Transverse colon (tissue), 4 donors: ENCODE measurements at regions not wholly inside any gene's neighbourhood (a gene's known extent, or its start where the extent isn't known, plus 50 kb on each side); places are given as distances from the start of the nearest gene placed in this dataset.

Source experiments
- CTCF ChIP-seq, 5 experiments: fragments of 200-600 bp in 3 of 5; fragments of 450-650 bp in 2 of 5; sonication (generic) in 3 of 5; IDR thresholded peaks; 1 replicate in 2 of 5; 2 replicates in 3 of 5; pipeline ENCODE4 v1.5.1; 2016 to 2017; ENCODE audit warnings: antibody characterized with exemption in 5 of 5, inconsistent platforms in 3 of 5, mild to moderate bottlenecking in 2 of 5, moderate library complexity in 1 of 5
- EP300 ChIP-seq: sonication (generic); formaldehyde crosslinking; IDR thresholded peaks from one replicate; pipeline ENCODE4 v1.6.1; 2017; ENCODE audit warnings: antibody characterized with exemption, low read depth
- POLR2A ChIP-seq: fragments of 450-650 bp; IDR thresholded peaks from one replicate; pipeline ENCODE4 v1.6.1; 2016; ENCODE audit warnings: antibody characterized with exemption, mild to moderate bottlenecking, moderate library complexity
- POLR2AphosphoS5 ChIP-seq, 3 donors: sonication (generic); formaldehyde crosslinking; IDR thresholded peaks; one replicate each; pipeline ENCODE4 v1.6.1; 2016; ENCODE audit warnings: antibody characterized with exemption in 3 of 3

- TF ChIP-seq POLR2A (no peak), CTCF (IDR thresholded peaks at IDR 0.05) (no peak), EP300 (no peak), POLR2AphosphoS5 (IDR thresholded peaks at IDR 0.05) (no peak)
These were observed 593.9 kb upstream of the SOX11 start for GRCh38 chr2:5098286-5098685.
